ENCODE measurements at regions not wholly inside any gene's neighbourhood (a gene's known extent, or its start where the extent isn't known, plus 50 kb on each side); places are given as distances from the start of the nearest gene placed in this dataset.

- no peak for TF ChIP-seq EP300 (IDR thresholded peaks at IDR 0.05)
- TF ChIP-seq POLR2A (IDR thresholded peaks at IDR 0.05; ENCODE audit: low read depth) = no peak
- no peak for TF ChIP-seq CTCF (IDR thresholded peaks at IDR 0.05)
- no peak for TF ChIP-seq POLR2AphosphoS5 (IDR thresholded peaks at IDR 0.05)
Observed at GRCh38 chr6:40733770-40734396, 146.7 kb upstream of the LRFN2 start.
